Body of pancreas (tissue), 4 donors: ENCODE measurements at regions not wholly inside any gene's neighbourhood (a gene's known extent, or its start where the extent isn't known, plus 50 kb on each side); places are given as distances from the start of the nearest gene placed in this dataset.

Source experiments
- ATAC-seq: fragments of 150-250 bp; one replicate; pipeline ENCODE4 v1.9.1; 2016
- DNase-seq, 4 donors: peaks; one replicate each; pipeline ENCODE4 v3.0.0-alpha.2; 2019
- H3K27ac ChIP-seq, 4 donors: fragments of 200-600 bp; sonication (generic); 1 replicate in 3 of 4; 2 replicates in 1 of 4; pipeline versions ENCODE4 v1.5.1 to v1.6.1; 2016 to 2019; ENCODE audit warnings: mild to moderate bottlenecking in 1 of 4, mixed read lengths in 1 of 4, moderate library complexity in 1 of 4
- H3K27me3 ChIP-seq, 2 donors: fragments of 200-600 bp; sonication (generic); one replicate each; pipeline ENCODE4 v1.6.0; 2016; ENCODE audit warnings: mild to moderate bottlenecking in 1 of 2
- H3K36me3 ChIP-seq, 2 donors: fragments of 200-600 bp; sonication (generic); replicated peaks in 1 of 2; 2 replicates each; pipeline ENCODE4 v1.5.1; 2016; ENCODE audit warnings: low read depth in 2 of 2; ENCODE audit not compliant: insufficient read depth in 1 of 2
- H3K4me1 ChIP-seq: fragments of 200-600 bp; sonication (generic); one replicate; pipeline ENCODE4 v1.6.0; 2016
- H3K4me3 ChIP-seq, 2 donors: fragments of 200-600 bp; sonication (generic); 1 replicate in 1 of 2; 2 replicates in 1 of 2; pipeline ENCODE4 v1.5.1; 2016 to 2019
- H3K9me3 ChIP-seq, 3 donors: fragments of 200-600 bp; sonication (generic); 1 replicate in 2 of 3; 2 replicates in 1 of 3; pipeline ENCODE4 v1.5.1; 2016
- CTCF ChIP-seq, 7 experiments: fragments of 450-650 bp in 4 of 7; fragments of 200-600 bp in 3 of 7; sonication (generic) in 3 of 7; IDR thresholded peaks; one replicate each; pipeline ENCODE4 v1.5.1; 2016 to 2019; ENCODE audit warnings: antibody characterized with exemption in 7 of 7
- POLR2A ChIP-seq, 3 donors: fragments of 450-650 bp; IDR thresholded peaks; one replicate each; pipeline ENCODE4 v1.6.1; 2016; ENCODE audit warnings: antibody characterized with exemption in 3 of 3, mild to moderate bottlenecking in 2 of 3
- WGBS, 2 donors: methylation state at CpG; one replicate each; pipeline ENCODE4 v1.1.5; 2017; 5-methylcytosine and 5-hydroxymethylcytosine counted together
- intact Hi-C: fragments of 100-400 bp; cut with DNase I; formaldehyde crosslinking; loops from one replicate; pipeline ENCODE4 v1.15.1; 2023

GRCh38 chr6:159620947-159621346 is 72.1 kb downstream of the SOD2 start:
- 86 to 89% methylated on average over 1 of the region's 1 CpG for WGBS, 2 donors
- no peak for TF ChIP-seq CTCF (IDR thresholded peaks at IDR 0.05)
- no peak for TF ChIP-seq POLR2A (IDR thresholded peaks at IDR 0.05)

GRCh38 chr6:159617444-159617843 is 75.6 kb downstream of the SOD2 start:
- TF ChIP-seq CTCF (IDR thresholded peaks at IDR 0.05), result no peak
- TF ChIP-seq POLR2A (IDR thresholded peaks at IDR 0.05), result no peak
- H3K27me3 ChIP-seq, result no peaks in the 10 kb centered on the region
- intact Hi-C loops, result no loop called here
- 97 to 100% methylated on average over 1 of the region's 1 CpG for WGBS, 2 donors
- H3K4me1 ChIP-seq, result no peaks in the 10 kb centered on the region
- no peaks in the 10 kb centered on the region for H3K36me3 ChIP-seq
- no peak overlapping the region for H3K4me3 ChIP-seq
- no peak overlapping the region for H3K27ac ChIP-seq
- peaks cover 0 to 9% (median 0%) of the 10 kb centered on the region in 3 donors for H3K9me3 ChIP-seq
- no peak for DNase-seq
- no peak for ATAC-seq

More at GRCh38 chr6:159620947-159621346, 72.1 kb downstream of the SOD2 start:
- Histone ChIP-seq H3K36me3 (no peaks in the 10 kb centered on the region), H3K27ac (no peak overlapping the region), H3K4me1 (no peaks in the 10 kb centered on the region), H3K27me3 (no peaks in the 10 kb centered on the region), H3K9me3 (peaks cover 0 to 9% (median 0%) of the 10 kb centered on the region in 3 donors), H3K4me3 (no peak overlapping the region)
- no peak for ATAC-seq
- no peak for DNase-seq
- intact Hi-C loops, result no loop called here

- intact Hi-C loops, result no loop called here
- DNase-seq (no peak), ATAC-seq (no peak)
- no peak overlapping the region for H3K27ac ChIP-seq
- WGBS, 2 donors, result 86 to 91% methylated on average over 2 of the region's 2 CpGs
- H3K27me3 ChIP-seq, result no peaks in the 10 kb centered on the region
- no peaks in the 10 kb centered on the region for H3K4me1 ChIP-seq
- no peak overlapping the region for H3K4me3 ChIP-seq
- no peak for TF ChIP-seq POLR2A (IDR thresholded peaks at IDR 0.05)
- no peaks in the 10 kb centered on the region for H3K36me3 ChIP-seq
- H3K9me3 ChIP-seq, result peaks cover 0 to 9% (median 0%) of the 10 kb centered on the region in 3 donors
Measured at GRCh38 chr6:159616456-159616855, 76.6 kb downstream of the SOD2 start.

- 55 to 63% methylated on average over 3 of the region's 3 CpGs for WGBS, 2 donors
Measured at GRCh38 chr6:159615918-159616317, 77.1 kb downstream of the SOD2 start.

GRCh38 chr6:159610881-159611280 is 82.2 kb downstream of the SOD2 start:
- no peak overlapping the region for H3K4me3 ChIP-seq
- DNase-seq (no peak), ATAC-seq (no peak)
- no peaks in the 10 kb centered on the region for H3K27me3 ChIP-seq
- no peak overlapping the region for H3K27ac ChIP-seq
- no peaks in the 10 kb centered on the region for H3K9me3 ChIP-seq
- H3K36me3 ChIP-seq, result no peaks in the 10 kb centered on the region
- 74 to 79% methylated on average over 6 of the region's 6 CpGs for WGBS, 2 donors
- intact Hi-C loops, result no loop called here
- no peaks in the 10 kb centered on the region for H3K4me1 ChIP-seq
- TF ChIP-seq CTCF (IDR thresholded peaks at IDR 0.05), result no peak
- no peak for TF ChIP-seq POLR2A (IDR thresholded peaks at IDR 0.05)

More at GRCh38 chr6:159615918-159616317, 77.1 kb downstream of the SOD2 start:
- Histone ChIP-seq H3K36me3 (no peaks in the 10 kb centered on the region), H3K9me3 (peaks cover 0 to 9% (median 0%) of the 10 kb centered on the region in 3 donors), H3K27me3 (no peaks in the 10 kb centered on the region), H3K4me1 (no peaks in the 10 kb centered on the region), H3K27ac (no peak overlapping the region), H3K4me3 (no peak overlapping the region)
- no peak for TF ChIP-seq CTCF (IDR thresholded peaks at IDR 0.05)
- TF ChIP-seq POLR2A (IDR thresholded peaks at IDR 0.05), result no peak
- no peak for DNase-seq
- ATAC-seq, result no peak
- intact Hi-C loops, result no loop called here
